ENCODE measurements at regions not wholly inside any gene's neighbourhood (a gene's known extent, or its start where the extent isn't known, plus 50 kb on each side); places are given as distances from the start of the nearest gene placed in this dataset.
"Not testable (repeated sequence)": the region's sequence is repeated elsewhere in the genome, so short reads cannot be mapped to it uniquely, and the experiment has no call there.

DNA sequence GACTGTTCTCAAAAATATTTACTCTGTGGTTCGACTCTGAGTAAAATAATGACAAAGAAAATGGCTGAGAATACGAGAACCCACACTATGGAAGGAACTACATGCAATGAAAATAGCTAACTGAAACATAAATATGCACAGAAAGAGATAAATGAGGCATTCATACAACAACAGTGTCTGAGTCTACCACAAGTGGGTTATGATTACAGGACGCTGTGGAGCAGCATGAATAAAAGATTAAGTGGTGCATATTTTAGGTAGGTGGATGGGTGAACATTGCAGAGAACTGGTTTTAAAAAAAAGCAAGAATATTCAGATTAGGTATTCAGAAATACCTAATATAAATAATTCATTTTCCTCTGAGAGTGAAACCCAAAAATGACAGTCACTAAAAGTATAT is 93.9 kb upstream of the TRIM77 start:
- CTCF ChIA-PET (ENCODE audit: partially characterized antibody); H3K4me3 ChIP-seq (ENCODE audit: low read length in 2 of 2): not testable (repeated sequence)

DNA sequence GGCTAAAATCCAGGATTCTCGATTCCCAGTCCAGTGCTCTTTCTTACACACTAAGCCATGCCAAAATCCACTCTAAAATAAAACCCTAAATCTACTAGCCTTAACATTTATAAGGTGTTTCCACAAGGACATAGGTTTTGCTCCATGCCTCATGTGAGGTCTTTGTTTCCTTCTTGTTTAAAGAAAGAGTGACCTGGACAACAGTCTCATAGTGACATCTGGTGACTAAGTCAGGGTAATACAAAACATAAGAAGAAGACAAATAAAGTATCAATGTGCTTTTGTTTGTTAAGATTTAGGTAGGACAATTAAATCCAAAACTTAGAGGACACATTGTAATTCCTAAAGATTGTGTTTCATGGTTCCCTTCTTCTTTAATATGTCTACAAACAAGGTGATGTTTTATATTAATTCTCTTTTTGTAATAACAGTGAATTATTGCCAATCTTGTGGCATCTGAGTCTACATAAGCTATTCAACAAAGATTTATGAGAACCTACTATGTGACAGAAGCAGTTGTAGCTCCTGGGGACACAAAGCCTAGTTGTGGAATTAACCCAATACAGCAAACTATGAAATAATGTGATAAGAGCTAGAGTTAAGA is 93.0 kb upstream of the TRIM77 start:
- CTCF ChIA-PET (ENCODE audit: partially characterized antibody); intact Hi-C loops (cut with micrococcal nuclease); H3K9me3 ChIP-seq (ENCODE audit: control insufficient read depth in 1 of 2, low read length in 2 of 2); H3K4me3 ChIP-seq (ENCODE audit: low read length in 2 of 2); H3K27me3 ChIP-seq (ENCODE audit: insufficient read depth, low read length); POLR2A ChIA-PET (ENCODE audit: partially characterized antibody); H3K36me3 Mint-ChIP-seq; DNase-seq; H3K4me1 Mint-ChIP-seq; H3K27ac ChIP-seq (ENCODE audit: low read depth, low read length); H3K4me3 Mint-ChIP-seq; H3K36me3 ChIP-seq (ENCODE audit: insufficient read depth, low read length); H3K9me3 Mint-ChIP-seq; H3K27me3 Mint-ChIP-seq; H3K27ac Mint-ChIP-seq; H3K4me1 ChIP-seq (ENCODE audit: insufficient read depth, low read length): not testable (repeated sequence)

More for the DNA sequence above, 93.9 kb upstream of the TRIM77 start:
- POLR2A ChIA-PET (ENCODE audit: partially characterized antibody); H3K36me3 ChIP-seq (ENCODE audit: insufficient read depth, low read length); DNase-seq; H3K4me3 Mint-ChIP-seq; H3K27me3 ChIP-seq (ENCODE audit: insufficient read depth, low read length); H3K27me3 Mint-ChIP-seq; H3K4me1 Mint-ChIP-seq; intact Hi-C loops (cut with micrococcal nuclease); H3K27ac Mint-ChIP-seq; H3K4me1 ChIP-seq (ENCODE audit: insufficient read depth, low read length); H3K9me3 Mint-ChIP-seq; H3K36me3 Mint-ChIP-seq; H3K9me3 ChIP-seq (ENCODE audit: control insufficient read depth in 1 of 2, low read length in 2 of 2); H3K27ac ChIP-seq (ENCODE audit: low read depth, low read length): not testable (repeated sequence)

DNA sequence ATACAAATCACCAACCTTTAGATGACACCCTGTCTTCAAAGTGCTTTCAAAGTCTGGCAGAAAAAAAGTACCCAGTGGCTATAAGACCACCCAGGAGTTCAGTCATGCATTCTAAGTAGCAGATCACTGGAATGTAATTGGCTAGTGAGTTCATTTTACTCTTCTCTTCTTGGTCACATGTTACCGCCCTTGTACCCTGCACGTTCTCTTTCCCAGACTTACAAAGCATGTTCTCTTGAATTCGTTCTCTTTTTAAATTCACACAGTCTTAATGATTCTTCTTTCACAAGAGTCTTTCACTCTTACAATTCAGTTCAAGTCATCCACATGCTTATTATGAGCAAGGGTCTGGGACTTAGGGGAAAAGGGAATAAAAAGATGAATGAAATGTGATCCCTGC is 89.4 kb upstream of the TRIM77 start:
- H3K27ac ChIP-seq (ENCODE audit: low read depth, low read length); CTCF ChIA-PET (ENCODE audit: partially characterized antibody); H3K27ac Mint-ChIP-seq; intact Hi-C loops (cut with micrococcal nuclease); H3K27me3 ChIP-seq (ENCODE audit: insufficient read depth, low read length); H3K4me3 ChIP-seq (ENCODE audit: low read length in 2 of 2); H3K4me3 Mint-ChIP-seq; H3K27me3 Mint-ChIP-seq; POLR2A ChIA-PET (ENCODE audit: partially characterized antibody); H3K4me1 ChIP-seq (ENCODE audit: insufficient read depth, low read length); H3K9me3 Mint-ChIP-seq; H3K36me3 ChIP-seq (ENCODE audit: insufficient read depth, low read length); H3K9me3 ChIP-seq (ENCODE audit: control insufficient read depth in 1 of 2, low read length in 2 of 2); H3K4me1 Mint-ChIP-seq; DNase-seq; H3K36me3 Mint-ChIP-seq: not testable (repeated sequence)

DNA sequence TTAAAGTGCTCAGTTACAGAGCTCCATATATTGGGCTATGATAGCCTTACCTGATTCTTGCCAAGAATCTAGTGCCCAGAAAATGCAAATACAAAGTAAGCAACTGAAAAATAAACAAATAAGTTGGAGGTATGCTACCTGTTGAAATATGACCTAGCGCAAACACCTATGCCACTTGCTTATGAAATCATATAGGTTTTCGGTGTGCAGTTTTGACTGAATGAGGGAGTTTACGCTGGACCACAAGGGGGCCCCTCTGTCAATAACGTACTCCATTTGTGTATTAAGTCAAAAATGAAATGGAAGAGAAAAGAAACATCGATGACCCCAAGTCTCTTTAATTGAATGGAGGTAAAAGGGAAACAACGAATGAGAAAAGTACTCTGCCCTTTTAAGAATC is 84.9 kb upstream of the TRIM77 start:
- no peaks in the 10 kb centered on the region for H3K9me3 ChIP-seq (ENCODE audit: control insufficient read depth in 1 of 2, low read length in 2 of 2)

DNA sequence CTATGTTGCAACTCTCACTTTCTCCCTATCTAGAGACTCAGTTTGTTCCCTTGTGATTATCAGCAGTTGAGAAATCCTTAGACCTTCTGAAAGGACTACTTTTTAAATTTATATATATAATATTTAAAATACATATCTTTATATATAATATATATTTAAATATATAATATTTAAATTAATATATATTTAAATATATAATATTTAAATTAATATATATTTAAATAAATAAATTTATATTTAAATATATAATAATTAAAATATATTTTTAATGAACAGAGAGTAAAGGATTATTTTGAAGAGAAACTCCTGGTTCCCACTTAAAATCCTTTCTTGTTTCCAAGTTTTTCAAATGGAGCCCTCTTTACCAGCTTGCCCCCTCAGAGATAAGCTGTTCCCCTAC is 83.7 kb upstream of the TRIM77 start:
- H3K27me3 Mint-ChIP-seq = peaks cover 0 to 1% of the 10 kb centered on the region in 2 donors
- no peaks in the 10 kb centered on the region for H3K9me3 ChIP-seq (ENCODE audit: control insufficient read depth in 1 of 2, low read length in 2 of 2)
- H3K4me1 Mint-ChIP-seq = no peaks in the 10 kb centered on the region
- ChIA-PET CTCF (ENCODE audit: partially characterized antibody) (no interaction called here), POLR2A (ENCODE audit: partially characterized antibody) (no interaction called here)
- H3K9me3 Mint-ChIP-seq = no peaks in the 10 kb centered on the region
- H3K27ac ChIP-seq (ENCODE audit: low read depth, low read length) = no peak overlapping the region
- intact Hi-C loops (cut with micrococcal nuclease) = no loop called here
- H3K4me1 ChIP-seq (ENCODE audit: insufficient read depth, low read length) = no peaks in the 10 kb centered on the region
- H3K36me3 Mint-ChIP-seq = no peaks in the 10 kb centered on the region
- no peak overlapping the region for H3K4me3 ChIP-seq (ENCODE audit: low read length in 2 of 2)
- no peak overlapping the region for H3K27ac Mint-ChIP-seq
- no peaks in the 10 kb centered on the region for H3K36me3 ChIP-seq (ENCODE audit: insufficient read depth, low read length)
- no peaks in the 10 kb centered on the region for H3K27me3 ChIP-seq (ENCODE audit: insufficient read depth, low read length)
- H3K4me3 Mint-ChIP-seq = no peak overlapping the region
- DNase-seq = no peak

More for the DNA sequence above, 84.9 kb upstream of the TRIM77 start:
- Histone ChIP-seq H3K27ac (ENCODE audit: low read depth, low read length) (no peak overlapping the region), H3K27me3 (ENCODE audit: insufficient read depth, low read length) (no peaks in the 10 kb centered on the region), H3K4me3 (ENCODE audit: low read length in 2 of 2) (no peak overlapping the region), H3K4me1 (ENCODE audit: insufficient read depth, low read length) (no peaks in the 10 kb centered on the region), H3K36me3 (ENCODE audit: insufficient read depth, low read length) (no peaks in the 10 kb centered on the region)
- H3K36me3 Mint-ChIP-seq = no peaks in the 10 kb centered on the region
- ChIA-PET CTCF (ENCODE audit: partially characterized antibody) (no interaction called here), POLR2A (ENCODE audit: partially characterized antibody) (no interaction called here)
- peaks cover 0 to 1% of the 10 kb centered on the region in 2 donors for H3K27me3 Mint-ChIP-seq
- H3K9me3 Mint-ChIP-seq = no peaks in the 10 kb centered on the region
- intact Hi-C loops (cut with micrococcal nuclease) = no loop called here
- no peak overlapping the region for H3K4me3 Mint-ChIP-seq
- DNase-seq = no peak
- H3K27ac Mint-ChIP-seq = no peak overlapping the region
- no peaks in the 10 kb centered on the region for H3K4me1 Mint-ChIP-seq

DNA sequence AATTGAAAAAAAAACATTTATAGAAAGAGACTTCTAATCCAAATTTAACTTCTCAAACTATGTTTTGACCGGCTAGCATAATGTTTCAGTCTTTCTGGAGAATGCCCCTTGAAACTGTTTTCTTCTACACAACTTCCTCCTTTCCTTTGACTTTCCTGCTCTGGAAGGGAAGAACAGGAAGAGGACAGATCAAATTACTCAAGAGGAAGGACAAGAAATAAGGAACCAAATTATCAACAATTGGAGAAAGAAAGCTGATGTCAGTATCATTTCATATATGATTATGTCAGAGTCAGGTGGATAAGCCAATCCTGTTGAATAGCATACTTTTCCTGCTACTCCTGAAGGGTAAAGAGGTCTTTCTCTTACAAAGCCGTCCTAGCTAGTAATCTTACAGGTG is 83.2 kb upstream of the TRIM77 start:
- H3K4me1 Mint-ChIP-seq; H3K36me3 ChIP-seq (ENCODE audit: insufficient read depth, low read length); H3K4me1 ChIP-seq (ENCODE audit: insufficient read depth, low read length); H3K27ac ChIP-seq (ENCODE audit: low read depth, low read length); H3K27ac Mint-ChIP-seq; H3K4me3 Mint-ChIP-seq; H3K9me3 ChIP-seq (ENCODE audit: control insufficient read depth in 1 of 2, low read length in 2 of 2); POLR2A ChIA-PET (ENCODE audit: partially characterized antibody); H3K9me3 Mint-ChIP-seq; H3K27me3 ChIP-seq (ENCODE audit: insufficient read depth, low read length); H3K27me3 Mint-ChIP-seq; H3K4me3 ChIP-seq (ENCODE audit: low read length in 2 of 2); DNase-seq; intact Hi-C loops (cut with micrococcal nuclease); H3K36me3 Mint-ChIP-seq; CTCF ChIA-PET (ENCODE audit: partially characterized antibody): not testable (repeated sequence)

DNA sequence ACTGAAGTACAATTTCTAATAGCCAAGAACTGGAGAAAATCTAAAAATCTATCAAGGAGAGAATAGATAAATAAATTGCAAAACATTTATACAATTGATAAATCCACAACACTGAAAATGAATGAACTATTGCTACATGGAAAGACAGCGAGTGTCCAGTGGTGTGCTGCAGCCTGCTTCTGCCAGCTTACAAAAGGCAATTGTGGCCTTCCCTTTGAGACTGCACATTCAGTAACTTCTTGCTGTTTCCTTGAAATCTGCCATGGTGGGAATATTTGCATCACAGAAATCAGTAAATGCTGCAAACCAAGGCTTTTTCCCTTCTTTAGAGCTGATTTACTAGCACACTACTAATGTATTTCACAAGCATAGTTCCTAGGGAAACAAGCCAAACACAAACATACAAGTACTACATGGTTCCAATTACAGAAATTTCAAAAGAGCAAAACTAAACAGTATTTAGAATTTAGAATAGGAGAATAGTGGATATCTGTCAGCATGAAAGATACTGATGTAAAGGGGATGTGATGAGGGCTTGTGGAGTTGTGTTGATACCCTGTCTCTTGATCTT is 76.9 kb upstream of the TRIM77 start:
- H3K36me3 ChIP-seq (ENCODE audit: insufficient read depth, low read length) = no peaks in the 10 kb centered on the region
- intact Hi-C loops (cut with micrococcal nuclease) = no loop called here
- Mint-ChIP-seq H3K27ac (no peak overlapping the region), H3K27me3 (no peaks in the 10 kb centered on the region), H3K36me3 (no peaks in the 10 kb centered on the region), H3K4me1 (no peaks in the 10 kb centered on the region), H3K4me3 (no peak overlapping the region), H3K9me3 (peaks cover 0 to 2% (median 0%) of the 10 kb centered on the region in 8 donors)
- no peak for DNase-seq
- POLR2A ChIA-PET (ENCODE audit: partially characterized antibody) = no interaction called here
- no peaks in the 10 kb centered on the region for H3K27me3 ChIP-seq (ENCODE audit: insufficient read depth, low read length)
- H3K4me3 ChIP-seq (ENCODE audit: low read length in 2 of 2) = no peak overlapping the region
- no peaks in the 10 kb centered on the region for H3K4me1 ChIP-seq (ENCODE audit: insufficient read depth, low read length)
- H3K9me3 ChIP-seq (ENCODE audit: control insufficient read depth in 1 of 2, low read length in 2 of 2) = no peaks in the 10 kb centered on the region
- CTCF ChIA-PET (ENCODE audit: partially characterized antibody) = no interaction called here
- no peak overlapping the region for H3K27ac ChIP-seq (ENCODE audit: low read depth, low read length)

DNA sequence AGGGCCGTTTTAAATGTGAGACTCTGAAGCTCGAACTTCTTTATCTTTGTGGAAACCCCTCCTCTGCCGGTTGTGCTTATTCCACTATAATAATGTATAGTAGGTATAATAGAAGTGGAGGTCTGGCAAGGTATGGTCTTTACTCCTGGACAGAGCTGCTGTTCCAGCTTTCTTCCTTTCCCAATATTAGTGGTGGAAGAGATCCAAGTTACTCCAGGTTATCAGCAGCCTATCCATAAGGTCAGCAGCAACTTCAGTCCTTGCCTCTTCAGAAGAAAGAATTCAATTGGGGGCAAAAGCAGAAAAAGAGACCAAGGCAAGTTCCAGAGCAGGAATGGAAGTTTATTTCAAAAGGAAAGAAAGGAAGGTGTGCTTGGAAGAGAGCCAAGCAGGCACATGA is 69.3 kb upstream of the TRIM77 start:
- H3K4me3 ChIP-seq (ENCODE audit: low read length in 2 of 2); H3K36me3 Mint-ChIP-seq; DNase-seq; POLR2A ChIA-PET (ENCODE audit: partially characterized antibody); H3K27ac Mint-ChIP-seq; H3K27ac ChIP-seq (ENCODE audit: low read depth, low read length); H3K36me3 ChIP-seq (ENCODE audit: insufficient read depth, low read length); H3K27me3 Mint-ChIP-seq; H3K9me3 ChIP-seq (ENCODE audit: control insufficient read depth in 1 of 2, low read length in 2 of 2); CTCF ChIA-PET (ENCODE audit: partially characterized antibody); intact Hi-C loops (cut with micrococcal nuclease); H3K4me1 Mint-ChIP-seq; H3K27me3 ChIP-seq (ENCODE audit: insufficient read depth, low read length); H3K4me3 Mint-ChIP-seq; H3K9me3 Mint-ChIP-seq; H3K4me1 ChIP-seq (ENCODE audit: insufficient read depth, low read length): not testable (repeated sequence)

Data from CD4-positive, alpha-beta memory T cell (primary cell).